ENCODE measurements at regions not wholly inside any gene's neighbourhood (a gene's known extent, or its start where the extent isn't known, plus 50 kb on each side); places are given as distances from the start of the nearest gene placed in this dataset.
A peak's percentile ranks its signal among the peaks of the same experiment; 100 is the strongest.

GRCh38 chr14:87732562-87732961, 260.4 kb downstream of the GALC start:
- no peaks in the 10 kb centered on the region for H3K36me3 ChIP-seq (replicated peaks in 1 of 2)
- H3K4me1 ChIP-seq (replicated peaks in 1 of 2), result no peaks in the 10 kb centered on the region
- WGBS, 4 donors, result 69 to 75% (median 72%) methylated on average over 9 of the region's 9 CpGs
- no peak overlapping the region for H3K27ac ChIP-seq
- no peak overlapping the region for H3K4me3 ChIP-seq
- no peak for DNase-seq
- intact Hi-C loops (cut with DNase I), result no loop called here
- no peaks in the 10 kb centered on the region for H3K27me3 ChIP-seq
- no peaks in the 10 kb centered on the region for H3K9me3 ChIP-seq (replicated peaks in 1 of 3)
- no peak for TF ChIP-seq POLR2A (IDR thresholded peaks at IDR 0.05)
- no peak for TF ChIP-seq CTCF (IDR thresholded peaks at IDR 0.05)

GRCh38 chr14:87725318-87725717, 267.7 kb downstream of the GALC start:
- Histone ChIP-seq H3K4me1 (replicated peaks in 1 of 2) (peaks cover 0 to 3% of the 10 kb centered on the region in 2 donors), H3K36me3 (replicated peaks in 1 of 2) (no peaks in the 10 kb centered on the region), H3K4me3 (no peak overlapping the region), H3K27ac (no peak overlapping the region), H3K9me3 (replicated peaks in 1 of 3) (no peaks in the 10 kb centered on the region), H3K27me3 (no peaks in the 10 kb centered on the region)
- 31 to 76% (median 45%) methylated on average over 4 of the region's 4 CpGs for WGBS, 4 donors
- TF ChIP-seq POLR2A (IDR thresholded peaks at IDR 0.05) (no peak), CTCF (IDR thresholded peaks at IDR 0.05) (no peak)
- DNase-seq, result peak in 5 of 7 donors; percentile 22 to 62 (median 33)
- intact Hi-C loops (cut with DNase I), result no loop called here

- TF ChIP-seq CTCF (IDR thresholded peaks at IDR 0.05), result no peak
- TF ChIP-seq POLR2A (IDR thresholded peaks at IDR 0.05), result no peak
- H3K27me3 ChIP-seq, result no peaks in the 10 kb centered on the region
- H3K27ac ChIP-seq, result no peak overlapping the region
- 73 to 77% (median 76%) methylated on average over 6 of the region's 6 CpGs for WGBS, 4 donors
- no peak overlapping the region for H3K4me3 ChIP-seq
- no peaks in the 10 kb centered on the region for H3K36me3 ChIP-seq (replicated peaks in 1 of 2)
- intact Hi-C loops (cut with DNase I), result no loop called here
- H3K9me3 ChIP-seq (replicated peaks in 1 of 3), result no peaks in the 10 kb centered on the region
- no peak for DNase-seq
- H3K4me1 ChIP-seq (replicated peaks in 1 of 2), result no peaks in the 10 kb centered on the region
Observed at GRCh38 chr14:87712396-87713090, 280.4 kb downstream of the GALC start.

GRCh38 chr14:87705439-87705896, 287.5 kb downstream of the GALC start:
- intact Hi-C loops (cut with DNase I), result no loop called here
- TF ChIP-seq CTCF (IDR thresholded peaks at IDR 0.05) (no peak), POLR2A (IDR thresholded peaks at IDR 0.05) (no peak)
- Histone ChIP-seq H3K4me1 (replicated peaks in 1 of 2) (no peaks in the 10 kb centered on the region), H3K36me3 (replicated peaks in 1 of 2) (no peaks in the 10 kb centered on the region), H3K4me3 (no peak overlapping the region), H3K9me3 (replicated peaks in 1 of 3) (no peaks in the 10 kb centered on the region), H3K27ac (no peak overlapping the region), H3K27me3 (no peaks in the 10 kb centered on the region)
- 11 to 39% (median 26%) methylated on average over 1 of the region's 1 CpG for WGBS, 4 donors
- no peak for DNase-seq

Data from adrenal gland (tissue), 9 donors.